Mesodermal cell (in vitro differentiated cells): ENCODE measurements at regions not wholly inside any gene's neighbourhood (a gene's known extent, or its start where the extent isn't known, plus 50 kb on each side); places are given as distances from the start of the nearest gene placed in this dataset.

Experiments used
- H3K27ac ChIP-seq: 2 replicates; pipeline ENCODE4 v1.7.0; 2013; ENCODE audit warnings: mild to moderate bottlenecking, low read depth, low read length, moderate library complexity; ENCODE audit not compliant: severe bottlenecking
- H3K36me3 ChIP-seq: 2 replicates; pipeline ENCODE4 v1.7.1; 2013; ENCODE audit warnings: mild to moderate bottlenecking, low read length, moderate library complexity; ENCODE audit not compliant: control insufficient read depth, insufficient read depth
- H3K4me1 ChIP-seq: one replicate; pipeline ENCODE4 v1.7.1; 2013; ENCODE audit warnings: mild to moderate bottlenecking, low read length; ENCODE audit not compliant: insufficient read depth, control insufficient read depth, poor library complexity, severe bottlenecking
- H3K4me3 ChIP-seq: 2 replicates; pipeline ENCODE4 v1.7.0; 2013; ENCODE audit warnings: low read length, control low read depth, mild to moderate bottlenecking; ENCODE audit not compliant: insufficient read depth, poor library complexity, severe bottlenecking; ENCODE audit errors: extremely low read depth
- H3K9me3 ChIP-seq: 2 replicates; pipeline ENCODE4 v1.7.1; 2013; ENCODE audit warnings: mild to moderate bottlenecking, low read length, moderate library complexity; ENCODE audit not compliant: control insufficient read depth
- WGBS, 2 experiments: methylation state at CpG; one replicate each; pipeline ENCODE4 v1.1.5; 2013; ENCODE audit warnings: missing lambda C conversion rate in 2 of 2; ENCODE audit not compliant: insufficient coverage in 2 of 2; 5-methylcytosine and 5-hydroxymethylcytosine counted together

DNA sequence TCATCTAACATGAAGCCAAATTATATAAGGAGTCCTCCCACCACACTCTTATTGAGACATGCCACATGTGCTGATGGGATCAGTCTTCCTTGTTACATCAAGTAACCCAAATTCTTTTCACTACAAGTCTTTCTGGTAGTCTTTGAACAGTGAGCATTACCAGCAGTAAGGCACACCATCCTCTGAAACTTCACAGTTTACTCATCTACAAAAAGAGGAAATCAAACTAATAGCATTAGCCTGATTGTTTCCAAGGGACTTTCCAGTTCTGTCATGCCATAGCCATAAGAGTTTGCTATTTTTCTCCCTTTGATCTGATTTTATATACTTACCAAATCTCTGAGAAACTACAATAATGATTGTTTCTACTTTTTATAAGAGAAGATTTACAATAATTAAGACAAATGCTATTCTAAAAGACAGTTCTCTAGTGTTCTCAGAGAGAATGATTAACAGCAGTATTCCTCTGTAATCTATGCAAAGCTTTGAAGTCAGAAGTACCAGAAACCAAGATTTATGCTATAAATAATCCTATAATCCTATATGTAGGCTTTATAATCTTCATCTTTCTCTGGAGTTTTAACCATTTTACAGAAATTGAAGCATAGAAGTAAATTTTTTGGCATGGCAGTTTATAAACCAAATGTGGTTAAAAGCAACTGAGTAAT lies 166.2 kb upstream of the ACO1 start:
- no peaks in the 10 kb centered on the region for H3K4me1 ChIP-seq
- no peaks in the 10 kb centered on the region for H3K9me3 ChIP-seq
- H3K36me3 ChIP-seq, result no peaks in the 10 kb centered on the region
- H3K27ac ChIP-seq, result no peak overlapping the region
- no peak overlapping the region for H3K4me3 ChIP-seq

DNA sequence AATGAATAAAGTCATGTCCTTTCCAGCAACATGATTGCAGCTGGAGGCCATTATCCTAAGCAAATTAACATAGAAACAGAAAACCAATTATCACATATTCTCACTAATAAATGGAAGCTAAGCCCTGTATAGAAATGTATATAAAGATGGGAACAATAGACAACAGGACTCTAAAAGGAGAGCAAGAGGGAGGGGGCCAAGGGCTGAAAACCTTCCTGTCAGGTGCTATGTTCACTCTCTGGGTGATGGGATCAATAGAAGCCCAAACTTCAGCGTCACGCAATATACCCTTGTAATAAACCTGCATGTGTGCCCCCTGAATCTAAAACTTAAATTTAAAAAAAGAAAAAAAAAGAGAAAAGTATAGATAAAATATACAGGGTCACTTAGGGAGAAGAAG lies 163.7 kb upstream of the ACO1 start:
- H3K4me3 ChIP-seq, result no peak overlapping the region
- no peaks in the 10 kb centered on the region for H3K36me3 ChIP-seq
- no CpG with 5 or more reads among the region's 2 CpGs for WGBS, 2 experiments
- no peak overlapping the region for H3K27ac ChIP-seq
- no peaks in the 10 kb centered on the region for H3K4me1 ChIP-seq
- no peaks in the 10 kb centered on the region for H3K9me3 ChIP-seq

DNA sequence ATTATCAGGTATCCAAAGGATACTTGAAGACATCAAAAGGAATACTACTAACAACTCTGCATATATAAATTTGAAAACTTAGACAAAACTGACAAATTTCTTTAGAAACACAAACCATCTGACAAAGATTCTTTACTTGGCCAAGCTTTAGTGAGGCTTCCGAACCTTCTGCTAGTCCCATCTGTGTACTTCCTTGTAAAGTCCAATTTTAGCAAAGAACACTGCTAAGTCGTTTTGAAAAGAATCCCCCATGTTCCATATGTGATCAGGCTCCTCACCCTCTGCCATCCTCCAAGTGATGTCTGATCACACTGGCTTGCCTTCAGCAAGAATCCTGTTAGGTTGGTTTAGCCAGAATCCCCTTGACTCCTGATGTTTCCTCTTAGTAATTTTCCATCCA lies 150.0 kb upstream of the ACO1 start:
- Histone ChIP-seq H3K4me1 (no peaks in the 10 kb centered on the region), H3K36me3 (no peaks in the 10 kb centered on the region), H3K9me3 (no peaks in the 10 kb centered on the region), H3K27ac (no peak overlapping the region), H3K4me3 (no peak overlapping the region)
- 75 to 82% methylated on average over 2 of the region's 2 CpGs for WGBS, 2 experiments

DNA sequence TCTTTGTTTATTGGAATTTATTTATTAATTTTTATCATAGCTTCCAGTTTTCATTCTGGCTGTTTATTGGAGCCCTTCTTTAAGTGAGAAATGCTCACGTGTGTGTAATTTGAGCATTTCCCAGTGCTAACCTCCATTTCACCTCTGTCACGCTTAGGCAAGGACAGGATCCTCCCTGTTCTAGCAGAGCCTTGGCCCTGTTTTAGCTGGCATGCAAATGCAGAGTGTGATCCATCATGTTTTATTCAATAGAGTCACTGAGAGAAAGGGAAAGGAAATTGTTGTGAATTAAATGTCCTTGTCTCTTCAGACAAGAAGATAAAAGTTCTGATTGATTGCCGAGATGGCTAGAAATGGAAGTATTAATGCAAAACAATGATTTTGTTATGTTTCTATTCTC lies 137.3 kb upstream of the ACO1 start:
- Histone ChIP-seq H3K36me3 (no peaks in the 10 kb centered on the region), H3K9me3 (no peaks in the 10 kb centered on the region), H3K4me3 (no peak overlapping the region), H3K4me1 (no peaks in the 10 kb centered on the region), H3K27ac (no peak overlapping the region)
- WGBS, 2 experiments, result 84 to 93% methylated on average over 2 to 3 of the region's 3 CpGs

DNA sequence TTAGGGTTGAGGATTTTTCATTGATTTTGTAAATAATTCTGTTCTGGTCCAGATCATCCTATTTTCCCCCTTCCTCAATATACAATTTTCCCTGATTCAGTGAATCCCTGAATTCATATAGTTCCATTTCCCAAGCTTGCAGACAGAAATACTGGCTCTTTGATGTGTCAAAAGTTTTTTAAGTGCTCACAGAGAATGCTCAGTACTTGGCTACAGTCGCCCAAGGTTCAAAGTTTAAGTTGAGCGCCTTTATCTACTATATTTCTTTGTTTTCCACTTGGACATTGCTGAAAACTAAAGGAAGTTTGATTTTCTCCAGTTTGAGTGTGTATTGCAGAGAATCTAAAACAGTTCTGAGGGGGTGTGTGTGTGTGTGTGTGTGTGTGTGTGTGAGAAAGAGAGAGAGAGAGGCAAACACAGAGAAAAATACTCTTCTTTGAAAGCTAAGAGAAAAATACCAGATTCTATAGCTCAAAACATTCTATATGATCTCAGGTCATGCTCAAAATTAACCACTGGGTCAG lies 136.2 kb upstream of the ACO1 start:
- Histone ChIP-seq H3K27ac (no peak overlapping the region), H3K4me3 (no peak overlapping the region), H3K9me3 (no peaks in the 10 kb centered on the region), H3K36me3 (no peaks in the 10 kb centered on the region), H3K4me1 (no peaks in the 10 kb centered on the region)
- no CpG with 5 or more reads among the region's 2 CpGs for WGBS, 2 experiments

DNA sequence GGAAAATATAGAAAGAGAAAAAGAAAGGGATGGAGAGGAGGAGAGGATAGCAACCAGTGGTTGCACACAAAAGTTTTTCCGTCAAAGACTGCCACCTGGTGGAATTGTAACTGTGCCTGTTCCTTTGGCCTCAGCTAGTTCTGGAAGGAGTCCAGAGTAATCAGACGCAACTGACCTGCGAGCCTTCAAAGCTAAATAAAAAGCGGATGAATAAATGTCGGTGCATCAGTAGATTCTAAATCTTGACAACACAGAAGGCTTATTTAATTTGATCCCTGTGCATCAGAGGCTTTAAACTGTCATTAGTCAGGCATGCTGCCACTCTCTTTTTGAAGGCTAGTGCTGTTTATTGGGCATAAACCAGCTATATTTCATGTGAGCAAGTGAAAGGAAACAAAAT lies 132.9 kb upstream of the ACO1 start:
- Histone ChIP-seq H3K4me1 (no peaks in the 10 kb centered on the region), H3K36me3 (no peaks in the 10 kb centered on the region), H3K4me3 (no peak overlapping the region), H3K27ac (no peak overlapping the region), H3K9me3 (no peaks in the 10 kb centered on the region)
- 38 to 47% methylated on average over 5 of the region's 5 CpGs for WGBS, 2 experiments

DNA sequence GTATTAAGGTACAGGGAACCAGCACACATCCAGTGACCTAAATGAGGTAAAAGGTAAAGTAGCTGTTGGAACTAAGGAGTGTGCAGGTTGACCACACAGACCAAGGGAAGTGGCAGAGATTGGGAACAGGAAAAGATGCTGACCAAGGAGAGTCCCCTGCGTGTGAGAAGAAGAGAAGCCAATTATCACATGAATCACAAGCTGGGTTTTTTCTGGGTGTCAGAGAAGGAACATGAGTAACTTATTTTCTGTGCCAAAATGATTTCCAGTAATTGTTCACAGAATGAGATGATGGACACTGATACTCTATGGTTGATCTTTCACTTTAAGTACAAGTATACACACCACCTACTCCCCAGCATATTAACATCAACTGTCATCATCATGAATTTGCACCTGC lies 130.7 kb upstream of the ACO1 start:
- Histone ChIP-seq H3K27ac (no peak overlapping the region), H3K36me3 (no peaks in the 10 kb centered on the region), H3K4me3 (no peak overlapping the region), H3K9me3 (no peaks in the 10 kb centered on the region), H3K4me1 (no peaks in the 10 kb centered on the region)
- WGBS, 2 experiments, result 100% methylated on average over 1 of the region's 1 CpG; no CpG with 5 or more reads in 1 of the 2 experiments

DNA sequence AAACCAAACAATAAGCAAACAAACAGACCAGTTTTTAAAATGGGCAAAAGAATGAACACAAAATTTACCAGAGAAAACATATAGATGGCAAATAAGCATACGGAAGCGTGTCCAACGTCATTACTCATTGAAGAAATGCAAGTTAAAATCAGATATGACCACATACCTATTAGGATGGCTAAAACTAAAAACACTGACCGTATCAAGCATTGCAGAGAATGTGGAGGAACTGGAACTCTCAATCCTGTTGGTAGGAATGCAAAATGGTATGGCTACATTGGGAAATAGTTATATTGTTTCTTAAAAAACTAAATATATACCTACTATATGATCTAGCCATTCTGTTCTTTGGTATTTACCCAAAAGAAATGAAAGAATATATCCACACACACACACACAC lies 129.4 kb upstream of the ACO1 start:
- 92% methylated on average over 3 of the region's 4 CpGs; no CpG with 5 or more reads in 1 of the 2 experiments for WGBS, 2 experiments
- Histone ChIP-seq H3K27ac (no peak overlapping the region), H3K36me3 (no peaks in the 10 kb centered on the region), H3K4me3 (no peak overlapping the region), H3K4me1 (no peaks in the 10 kb centered on the region), H3K9me3 (no peaks in the 10 kb centered on the region)

DNA sequence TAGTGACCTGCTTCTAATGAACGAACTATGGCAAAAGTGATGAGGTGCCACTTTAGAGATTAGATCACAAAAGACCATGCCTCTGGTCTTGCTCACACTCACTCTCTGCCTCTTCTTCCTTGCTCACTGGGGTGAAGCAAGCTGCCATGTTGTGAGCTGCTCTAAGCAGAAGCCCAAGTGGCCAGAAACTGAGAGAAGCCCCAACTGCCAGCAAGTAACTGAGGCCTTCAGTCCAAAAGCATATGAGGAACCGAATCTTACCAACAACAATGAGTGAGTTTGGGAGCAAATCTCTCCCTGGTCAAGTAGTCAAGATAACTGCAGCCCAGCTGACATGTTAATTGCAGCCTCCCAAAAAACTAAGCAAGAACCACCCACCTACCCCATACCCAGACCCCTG lies 126.0 kb upstream of the ACO1 start:
- WGBS, 2 experiments, result 80 to 100% methylated on average over 1 of the region's 2 CpGs
- Histone ChIP-seq H3K9me3 (no peaks in the 10 kb centered on the region), H3K4me1 (no peaks in the 10 kb centered on the region), H3K27ac (no peak overlapping the region), H3K36me3 (no peaks in the 10 kb centered on the region), H3K4me3 (no peak overlapping the region)

DNA sequence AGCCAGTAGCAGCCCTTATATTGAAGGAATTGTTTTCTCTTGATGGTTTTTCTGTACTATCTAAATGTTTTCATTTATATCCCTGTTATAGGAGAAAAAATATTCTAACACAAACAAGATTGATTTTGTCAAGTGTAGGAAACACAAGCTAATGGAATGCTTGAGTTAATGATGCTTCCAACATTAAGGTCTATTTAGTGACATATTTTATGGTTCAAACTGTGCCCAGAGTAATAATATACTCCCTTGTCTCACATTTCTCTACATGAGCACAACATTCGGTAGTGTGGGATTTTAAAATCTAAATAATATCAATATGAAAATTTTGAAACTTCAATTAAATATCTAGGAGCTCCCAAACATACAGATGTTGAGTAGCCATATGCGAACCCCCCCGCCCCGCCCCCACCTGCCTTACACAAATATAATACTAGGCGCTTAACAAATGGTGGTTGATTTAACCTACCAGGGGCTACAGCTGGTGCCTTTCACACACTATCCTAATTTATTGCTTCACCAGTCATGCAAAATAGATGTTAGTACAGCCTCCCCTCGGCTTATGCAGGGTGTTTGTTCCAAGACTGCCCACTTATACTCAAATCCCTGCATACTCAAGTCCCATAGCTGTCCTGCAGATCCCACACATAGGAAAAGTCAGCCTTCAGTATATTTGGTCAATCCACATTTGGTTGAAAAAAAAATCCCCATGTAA lies 124.1 kb upstream of the ACO1 start:
- no peak overlapping the region for H3K27ac ChIP-seq
- H3K4me1 ChIP-seq, result no peaks in the 10 kb centered on the region
- 93 to 95% methylated on average over 4 to 5 of the region's 6 CpGs for WGBS, 2 experiments
- no peak overlapping the region for H3K4me3 ChIP-seq
- no peaks in the 10 kb centered on the region for H3K9me3 ChIP-seq
- H3K36me3 ChIP-seq, result no peaks in the 10 kb centered on the region

DNA sequence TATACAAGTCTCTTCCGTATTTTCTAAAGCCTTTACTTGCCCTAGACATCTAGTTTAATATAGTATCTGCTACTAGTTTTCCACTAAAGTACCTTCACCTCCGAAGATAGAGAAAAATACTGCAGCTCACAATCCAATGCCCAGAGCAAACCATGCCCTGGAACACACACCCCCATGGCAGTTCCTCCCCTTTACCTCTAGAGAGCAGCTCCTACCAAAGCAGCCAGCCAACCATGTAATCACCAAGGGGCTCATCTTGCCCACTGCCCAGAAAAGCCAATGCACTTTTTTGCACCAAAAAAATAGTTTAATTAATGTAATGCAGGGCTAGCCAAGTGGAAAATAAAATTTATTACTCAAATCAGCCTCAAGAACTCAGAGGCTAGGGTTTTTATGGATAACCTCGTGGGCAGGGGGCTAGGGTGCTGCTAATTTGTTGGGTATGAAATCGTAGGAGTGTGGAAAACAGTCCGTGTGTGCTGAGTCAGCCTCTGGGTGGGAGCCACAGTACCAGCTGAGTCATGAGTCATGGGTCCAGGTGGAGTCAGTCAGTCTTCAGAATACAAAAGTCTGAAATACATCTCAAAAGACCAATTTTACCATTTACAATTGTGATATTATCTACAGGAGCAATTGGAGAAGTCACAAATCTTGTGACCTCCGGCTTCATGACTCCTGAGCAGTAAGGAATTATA lies 120.1 kb upstream of the ACO1 start:
- Histone ChIP-seq H3K9me3 (no peaks in the 10 kb centered on the region), H3K4me1 (no peaks in the 10 kb centered on the region), H3K36me3 (no peaks in the 10 kb centered on the region), H3K4me3 (no peak overlapping the region), H3K27ac (no peak overlapping the region)
- 58 to 100% methylated on average over 1 to 4 of the region's 6 CpGs for WGBS, 2 experiments
